Stomach (tissue), 8 donors: ENCODE measurements at regions not wholly inside any gene's neighbourhood (a gene's known extent, or its start where the extent isn't known, plus 50 kb on each side); places are given as distances from the start of the nearest gene placed in this dataset.
"Not testable (repeated sequence)": the region's sequence is repeated elsewhere in the genome, so short reads cannot be mapped to it uniquely, and the experiment has no call there.

Experiments
- DNase-seq, 2 donors: peaks; one replicate each; pipeline versions ENCODE4 v3.0.0 to v3.0.0-alpha.2; 2013 to 2019
- H3K27ac ChIP-seq, 5 donors: fragments of 200-600 bp in 4 of 5; sonication (generic) in 4 of 5; one replicate each; pipeline ENCODE4 v1.5.1; 2013 to 2019; ENCODE audit warnings: mild to moderate bottlenecking in 1 of 5, moderate library complexity in 1 of 5
- H3K27me3 ChIP-seq, 3 donors: fragments of 200-600 bp; sonication (generic); one replicate each; pipeline ENCODE4 v1.5.1; 2017 to 2019; ENCODE audit warnings: mixed run types in 1 of 3
- H3K36me3 ChIP-seq, 4 donors: fragments of 200-600 bp; sonication (generic); 1 replicate in 3 of 4; 2 replicates in 1 of 4; pipeline ENCODE4 v1.5.1; 2016 to 2019
- H3K4me1 ChIP-seq, 4 donors: fragments of 200-600 bp; sonication (generic); one replicate each; pipeline ENCODE4 v1.5.1; 2016 to 2019
- H3K4me3 ChIP-seq, 4 donors: fragments of 200-600 bp; sonication (generic) in 3 of 4; one replicate each; pipeline ENCODE4 v1.5.1; 2016 to 2019; ENCODE audit warnings: mild to moderate bottlenecking in 1 of 4
- H3K9me3 ChIP-seq, 4 donors: fragments of 200-600 bp; sonication (generic); one replicate each; pipeline ENCODE4 v1.5.1; 2016 to 2019
- CTCF ChIP-seq, 7 experiments: fragments of 450-650 bp in 4 of 7; fragments of 200-600 bp in 3 of 7; sonication (generic) in 3 of 7; IDR thresholded peaks; one replicate each; pipeline ENCODE4 v1.5.1; 2016 to 2019; ENCODE audit warnings: antibody characterized with exemption in 7 of 7, control low read depth in 2 of 7, mild to moderate bottlenecking in 1 of 7
- EP300 ChIP-seq: sonication (generic); formaldehyde crosslinking; IDR thresholded peaks from one replicate; pipeline ENCODE4 v1.6.1; 2017; ENCODE audit warnings: antibody characterized with exemption
- POLR2A ChIP-seq, 4 donors: fragments of 450-650 bp; IDR thresholded peaks; one replicate each; pipeline ENCODE4 v1.6.1; 2016; ENCODE audit warnings: antibody characterized with exemption in 4 of 4, control low read depth in 2 of 4, mild to moderate bottlenecking in 1 of 4, moderate library complexity in 1 of 4
- POLR2AphosphoS5 ChIP-seq, 3 donors: sonication (generic); formaldehyde crosslinking; IDR thresholded peaks; one replicate each; pipeline ENCODE4 v1.6.1; 2016; ENCODE audit warnings: antibody characterized with exemption in 3 of 3
- WGBS, 5 donors: extraction: QIAGEN DNeasy Blood & Tissue Kit in 3 of 5; methylation state at CpG; one replicate each; pipeline versions ENCODE4 v1.1.5 to v1.1.7; 2013 to 2018; 5-methylcytosine and 5-hydroxymethylcytosine counted together
- intact Hi-C: fragments of 100-400 bp; cut with DNase I; formaldehyde crosslinking; loops from one replicate; pipeline ENCODE4 v1.15.1; 2023; ENCODE audit warnings: low total_unique reads
- donor health status: healthy with polysubstance abuse.
- donor health status: Bipolar disorder and iron deficiency.
- donor health status: healthy.

DNA sequence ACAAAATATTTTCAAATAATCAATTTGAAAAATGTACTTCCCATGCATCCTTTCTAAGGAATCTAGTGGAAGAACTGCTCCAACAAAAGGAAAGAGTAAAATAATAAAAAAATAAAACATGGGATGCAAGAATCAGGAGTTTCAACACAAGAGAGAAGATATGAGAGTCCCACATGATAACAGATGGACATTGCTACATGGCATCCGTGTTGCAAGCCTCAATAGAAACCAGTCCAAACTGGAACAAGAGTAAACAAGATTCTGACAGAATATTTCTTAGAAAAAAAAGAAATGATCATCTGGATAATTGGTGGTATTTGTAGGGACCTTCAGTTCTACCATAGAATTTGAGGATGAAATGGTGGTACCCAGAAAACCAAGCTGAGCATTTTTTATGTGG lies 186.8 kb downstream of the FRK start:
- H3K9me3 ChIP-seq = no peaks in the 10 kb centered on the region
- H3K36me3 ChIP-seq = no peaks in the 10 kb centered on the region
- intact Hi-C loops = no loop called here
- H3K27me3 ChIP-seq = no peaks in the 10 kb centered on the region
- WGBS, 5 donors = 52 to 72% (median 55%) methylated on average over 1 of the region's 1 CpG
- no peak overlapping the region for H3K27ac ChIP-seq
- no peak overlapping the region for H3K4me3 ChIP-seq
- H3K4me1 ChIP-seq = no peaks in the 10 kb centered on the region
- DNase-seq = no peak
- TF ChIP-seq CTCF (IDR thresholded peaks at IDR 0.05) (no peak), POLR2AphosphoS5 (IDR thresholded peaks at IDR 0.05) (no peak), POLR2A (IDR thresholded peaks at IDR 0.05) (no peak), EP300 (no peak)

GRCh38 chr6:115870464-115870863 lies 190.2 kb downstream of the FRK start:
- intact Hi-C loops = no loop called here
- no peaks in the 10 kb centered on the region for H3K36me3 ChIP-seq
- no peaks in the 10 kb centered on the region for H3K9me3 ChIP-seq
- no peak for DNase-seq
- H3K27ac ChIP-seq = no peak overlapping the region
- TF ChIP-seq POLR2AphosphoS5 (IDR thresholded peaks at IDR 0.05) (no peak), POLR2A (IDR thresholded peaks at IDR 0.05) (no peak), EP300 (no peak)
- no peak overlapping the region for H3K4me3 ChIP-seq
- H3K27me3 ChIP-seq = no peaks in the 10 kb centered on the region
- H3K4me1 ChIP-seq = no peaks in the 10 kb centered on the region
- 58 to 85% (median 68%) methylated on average over 4 of the region's 4 CpGs for whole genome bisulfite sequencing, 5 donors

- Histone ChIP-seq H3K4me1 (no peaks in the 10 kb centered on the region), H3K4me3 (no peak overlapping the region), H3K27ac (no peak overlapping the region), H3K27me3 (no peaks in the 10 kb centered on the region), H3K36me3 (no peaks in the 10 kb centered on the region), H3K9me3 (no peaks in the 10 kb centered on the region)
- 70 to 96% (median 89%) methylated on average over 2 of the region's 2 CpGs for WGBS, 5 donors
- intact Hi-C loops = no loop called here
- TF ChIP-seq CTCF (IDR thresholded peaks at IDR 0.05) = no peak
- no peak for TF ChIP-seq POLR2A (IDR thresholded peaks at IDR 0.05)
- TF ChIP-seq POLR2AphosphoS5 (IDR thresholded peaks at IDR 0.05) = no peak
- TF ChIP-seq EP300 = no peak
- DNase-seq = no peak
Observed at GRCh38 chr6:115865914-115866313, 194.8 kb downstream of the FRK start.

DNA sequence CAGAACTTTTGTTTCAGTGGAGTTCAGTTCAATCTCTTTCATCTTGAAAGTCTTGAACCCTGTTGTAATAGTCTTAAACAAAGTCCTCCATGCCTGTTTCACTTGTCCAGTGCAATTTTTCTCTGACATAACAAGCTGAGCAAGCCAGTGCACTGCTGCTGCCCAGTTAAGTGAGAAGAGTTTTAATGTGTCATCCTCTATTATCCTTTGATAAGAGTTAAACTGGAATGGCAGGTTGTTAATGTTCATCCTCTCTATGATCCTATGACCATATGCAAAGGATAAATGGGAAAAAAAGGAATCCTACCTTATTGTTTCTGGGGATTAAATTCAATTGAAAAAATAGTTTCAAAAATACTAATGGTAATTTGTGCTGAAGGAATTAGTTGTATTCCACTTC lies 197.5 kb downstream of the FRK start:
- TF ChIP-seq POLR2A (IDR thresholded peaks at IDR 0.05) = no peak
- no peak for TF ChIP-seq POLR2AphosphoS5 (IDR thresholded peaks at IDR 0.05)
- no peak for TF ChIP-seq CTCF (IDR thresholded peaks at IDR 0.05)
- no peak for TF ChIP-seq EP300
- Histone ChIP-seq H3K36me3 (no peaks in the 10 kb centered on the region), H3K4me1 (no peaks in the 10 kb centered on the region), H3K4me3 (no peak overlapping the region), H3K27me3 (no peaks in the 10 kb centered on the region), H3K9me3 (peaks cover 0 to 5% (median 0%) of the 10 kb centered on the region in 4 donors), H3K27ac (no peak overlapping the region)
- DNase-seq = no peak
- intact Hi-C loops = no loop called here

GRCh38 chr6:115861658-115862057 lies 199.0 kb downstream of the FRK start:
- H3K27ac ChIP-seq, H3K36me3 ChIP-seq, H3K4me1 ChIP-seq, H3K9me3 ChIP-seq, intact Hi-C loops, DNase-seq, H3K4me3 ChIP-seq, H3K27me3 ChIP-seq: not testable (repeated sequence)
- WGBS, 5 donors = 51 to 82% (median 60%) methylated on average over 2 of the region's 2 CpGs

GRCh38 chr6:115859577-115859976 lies 201.1 kb downstream of the FRK start:
- H3K27me3 ChIP-seq, H3K4me3 ChIP-seq, intact Hi-C loops, H3K36me3 ChIP-seq, H3K4me1 ChIP-seq, H3K27ac ChIP-seq, DNase-seq: not testable (repeated sequence)
- WGBS, 5 donors = 95 to 97% (median 96%) methylated on average over 2 of the region's 2 CpGs
- peaks cover 0 to 20% (median 8%) of the 10 kb centered on the region in 4 donors for H3K9me3 ChIP-seq
